Suprapubic skin (tissue), 4 donors: ENCODE measurements at regions not wholly inside any gene's neighbourhood (a gene's known extent, or its start where the extent isn't known, plus 50 kb on each side); places are given as distances from the start of the nearest gene placed in this dataset.

Experiments
- DNase-seq, 2 donors: peaks; one replicate each; pipeline ENCODE4 v3.0.0-alpha.2; 2019; ENCODE audit warnings: low spot score in 2 of 2
- H3K27ac ChIP-seq: fragments of 200-600 bp; sonication (generic); one replicate; pipeline ENCODE4 v1.5.1; 2019
- H3K27me3 ChIP-seq: fragments of 200-600 bp; sonication (generic); one replicate; pipeline ENCODE4 v1.5.1; 2019
- H3K36me3 ChIP-seq: fragments of 200-600 bp; sonication (generic); one replicate; pipeline ENCODE4 v1.5.1; 2019
- H3K4me1 ChIP-seq: fragments of 200-600 bp; sonication (generic); one replicate; pipeline ENCODE4 v1.5.1; 2019
- H3K4me3 ChIP-seq: fragments of 200-600 bp; sonication (generic); one replicate; pipeline ENCODE4 v1.5.1; 2019; ENCODE audit warnings: mild to moderate bottlenecking
- H3K9me3 ChIP-seq: fragments of 200-600 bp; sonication (generic); one replicate; pipeline ENCODE4 v1.5.1; 2019
- CTCF ChIP-seq, 2 donors: fragments of 200-600 bp in 1 of 2; fragments of 450-650 bp in 1 of 2; sonication (generic) in 1 of 2; IDR thresholded peaks; one replicate each; pipeline ENCODE4 v1.5.1; 2016 to 2019; ENCODE audit warnings: antibody characterized with exemption in 2 of 2, mild to moderate bottlenecking in 1 of 2, moderate library complexity in 1 of 2
- EP300 ChIP-seq: sonication (generic); formaldehyde crosslinking; IDR thresholded peaks from one replicate; pipeline ENCODE4 v1.6.1; 2017; ENCODE audit warnings: antibody characterized with exemption
- POLR2A ChIP-seq, 2 donors: fragments of 450-650 bp; IDR thresholded peaks; one replicate each; pipeline ENCODE4 v1.6.1; 2017; ENCODE audit warnings: antibody characterized with exemption in 2 of 2, mild to moderate bottlenecking in 2 of 2, moderate library complexity in 2 of 2
- POLR2AphosphoS5 ChIP-seq, 3 donors: sonication (generic); formaldehyde crosslinking; IDR thresholded peaks; one replicate each; pipeline ENCODE4 v1.6.1; 2017; ENCODE audit warnings: antibody characterized with exemption in 3 of 3
- WGBS: methylation state at CpG from one replicate; pipeline ENCODE4 v1.1.5; 2018; 5-methylcytosine and 5-hydroxymethylcytosine counted together

GRCh38 chr12:28817524-28817923 is 331.6 kb upstream of the FAR2 start:
- 90% methylated on average over 7 of the region's 7 CpGs for whole genome bisulfite sequencing
- no peak for DNase-seq
- no peak overlapping the region for H3K4me3 ChIP-seq

DNA sequence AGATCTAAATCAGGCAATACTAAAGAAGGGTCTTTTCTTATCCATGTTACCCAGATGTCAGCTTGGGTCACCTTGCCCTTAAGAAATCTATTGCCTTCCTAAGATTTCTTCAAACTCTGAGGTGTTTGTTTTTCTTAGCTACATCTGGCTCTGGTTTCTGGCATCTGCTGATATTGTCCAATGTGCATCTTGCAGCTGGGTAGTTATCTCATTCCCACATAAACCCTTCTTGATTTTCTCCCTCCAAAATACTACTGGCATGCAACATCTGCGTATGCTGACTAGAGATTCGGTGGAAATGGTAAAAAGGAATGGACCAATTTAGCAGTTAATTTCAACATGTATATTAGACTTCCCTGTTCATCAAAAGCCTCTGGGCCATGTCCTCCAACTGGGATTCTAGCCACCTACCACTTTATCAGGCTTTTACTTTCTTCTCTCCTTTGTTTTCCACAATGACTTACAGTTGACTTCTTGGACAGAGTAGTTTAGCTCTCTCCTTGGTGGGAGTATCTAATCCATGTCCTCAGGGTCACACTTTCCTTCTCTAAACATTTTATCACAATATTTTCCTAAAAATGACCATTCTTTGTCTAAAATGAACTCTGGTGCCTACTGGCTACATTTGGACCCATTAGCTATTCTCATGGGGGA is 324.8 kb upstream of the FAR2 start:
- WGBS = 76% methylated on average over 2 of the region's 2 CpGs
- Histone ChIP-seq H3K36me3 (no peaks in the 10 kb centered on the region), H3K4me3 (no peak overlapping the region), H3K9me3 (no peaks in the 10 kb centered on the region), H3K27me3 (no peaks in the 10 kb centered on the region), H3K27ac (no peak overlapping the region), H3K4me1 (no peaks in the 10 kb centered on the region)
- no peak for DNase-seq
- TF ChIP-seq EP300 (no peak), CTCF (IDR thresholded peaks at IDR 0.05) (no peak), POLR2A (IDR thresholded peaks at IDR 0.05) (no peak), POLR2AphosphoS5 (IDR thresholded peaks at IDR 0.05) (no peak)

More at GRCh38 chr12:28817524-28817923, 331.6 kb upstream of the FAR2 start:
- no peaks in the 10 kb centered on the region for H3K36me3 ChIP-seq
- H3K27me3 ChIP-seq = no peaks in the 10 kb centered on the region
- H3K27ac ChIP-seq = no peak overlapping the region
- H3K4me1 ChIP-seq = no peaks in the 10 kb centered on the region
- H3K9me3 ChIP-seq = no peaks in the 10 kb centered on the region
- TF ChIP-seq POLR2A (IDR thresholded peaks at IDR 0.05) (no peak), EP300 (no peak), POLR2AphosphoS5 (IDR thresholded peaks at IDR 0.05) (no peak), CTCF (IDR thresholded peaks at IDR 0.05) (no peak)

DNA sequence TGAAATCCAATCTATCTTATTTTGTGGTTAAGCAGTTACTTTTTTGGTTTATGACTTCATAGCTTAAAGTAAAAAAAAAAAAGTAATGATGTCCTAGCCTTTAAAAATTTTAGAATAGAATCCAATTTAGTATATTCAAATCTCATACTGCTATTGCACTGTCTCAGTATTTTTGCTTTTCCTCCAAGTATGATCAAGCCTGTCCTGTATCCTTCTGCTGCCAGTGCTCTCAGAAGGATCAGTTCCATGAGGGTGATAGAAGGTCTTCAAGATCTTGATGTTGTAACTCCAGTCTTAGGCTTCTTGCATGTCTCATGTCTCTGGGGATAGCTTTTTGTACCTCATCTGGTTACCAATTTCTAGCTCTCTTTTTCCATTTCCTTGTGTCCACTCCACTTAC is 324.2 kb upstream of the FAR2 start:
- TF ChIP-seq CTCF (IDR thresholded peaks at IDR 0.05) = no peak
- Histone ChIP-seq H3K9me3 (no peaks in the 10 kb centered on the region), H3K4me3 (no peak overlapping the region), H3K27me3 (no peaks in the 10 kb centered on the region), H3K27ac (no peak overlapping the region), H3K36me3 (no peaks in the 10 kb centered on the region), H3K4me1 (no peaks in the 10 kb centered on the region)
- DNase-seq = no peak

- H3K27ac ChIP-seq = no peak overlapping the region
- TF ChIP-seq POLR2A (IDR thresholded peaks at IDR 0.05) = no peak
- TF ChIP-seq POLR2AphosphoS5 (IDR thresholded peaks at IDR 0.05) = no peak
- no peak for TF ChIP-seq EP300
- TF ChIP-seq CTCF (IDR thresholded peaks at IDR 0.05) = no peak
- H3K4me3 ChIP-seq = no peak overlapping the region
- H3K9me3 ChIP-seq = no peaks in the 10 kb centered on the region
- H3K27me3 ChIP-seq = no peaks in the 10 kb centered on the region
- H3K36me3 ChIP-seq = no peaks in the 10 kb centered on the region
- no peaks in the 10 kb centered on the region for H3K4me1 ChIP-seq
- DNase-seq = no peak
Measured at GRCh38 chr12:28826766-28827165, 322.3 kb upstream of the FAR2 start.

- no peaks in the 10 kb centered on the region for H3K4me1 ChIP-seq
- H3K4me3 ChIP-seq = no peak overlapping the region
- no peaks in the 10 kb centered on the region for H3K9me3 ChIP-seq
- H3K27ac ChIP-seq = no peak overlapping the region
- TF ChIP-seq POLR2AphosphoS5 (IDR thresholded peaks at IDR 0.05) (no peak), POLR2A (IDR thresholded peaks at IDR 0.05) (no peak), CTCF (IDR thresholded peaks at IDR 0.05) (no peak), EP300 (no peak)
- H3K27me3 ChIP-seq = no peaks in the 10 kb centered on the region
- DNase-seq = no peak
- H3K36me3 ChIP-seq = no peaks in the 10 kb centered on the region
- 30% methylated on average over 3 of the region's 3 CpGs for WGBS
Measured at GRCh38 chr12:28827861-28828260, 321.2 kb upstream of the FAR2 start.
